ENCODE measurements at regions not wholly inside any gene's neighbourhood (a gene's known extent, or its start where the extent isn't known, plus 50 kb on each side); places are given as distances from the start of the nearest gene placed in this dataset.

DNA sequence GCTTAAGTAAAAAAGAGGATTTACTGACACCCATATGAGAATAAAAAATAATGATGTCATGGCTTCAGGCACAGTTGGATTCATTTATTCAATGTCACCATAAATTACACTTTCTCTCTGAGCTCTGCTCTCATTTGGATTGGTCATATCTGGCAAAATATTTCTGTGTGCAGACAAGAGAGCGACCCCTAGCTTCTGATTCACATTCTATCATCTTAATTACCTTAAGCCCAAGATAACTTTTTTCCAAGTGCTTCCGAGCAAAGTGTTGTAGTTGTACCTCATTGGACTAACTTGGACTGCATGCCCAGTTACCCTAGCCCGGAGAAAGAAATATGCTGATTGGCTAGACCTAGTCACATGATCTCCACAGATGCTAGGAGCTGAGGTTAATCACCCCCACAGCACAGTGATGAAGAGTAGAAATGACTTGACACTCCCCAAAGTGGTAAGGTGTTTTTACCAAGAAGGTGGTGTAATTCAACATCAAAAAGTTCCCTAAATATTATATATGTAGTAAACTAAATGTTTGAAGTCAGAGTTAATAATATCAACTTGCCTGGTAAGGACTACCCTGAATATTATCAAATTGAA lies 552.2 kb upstream of the SUCLG2 start:
- DNase-seq (ENCODE audit: low read depth): no peak
- H3K4me3 ChIP-seq (ENCODE audit: low read length): no peak overlapping the region
- TF ChIP-seq, protein P1, sequence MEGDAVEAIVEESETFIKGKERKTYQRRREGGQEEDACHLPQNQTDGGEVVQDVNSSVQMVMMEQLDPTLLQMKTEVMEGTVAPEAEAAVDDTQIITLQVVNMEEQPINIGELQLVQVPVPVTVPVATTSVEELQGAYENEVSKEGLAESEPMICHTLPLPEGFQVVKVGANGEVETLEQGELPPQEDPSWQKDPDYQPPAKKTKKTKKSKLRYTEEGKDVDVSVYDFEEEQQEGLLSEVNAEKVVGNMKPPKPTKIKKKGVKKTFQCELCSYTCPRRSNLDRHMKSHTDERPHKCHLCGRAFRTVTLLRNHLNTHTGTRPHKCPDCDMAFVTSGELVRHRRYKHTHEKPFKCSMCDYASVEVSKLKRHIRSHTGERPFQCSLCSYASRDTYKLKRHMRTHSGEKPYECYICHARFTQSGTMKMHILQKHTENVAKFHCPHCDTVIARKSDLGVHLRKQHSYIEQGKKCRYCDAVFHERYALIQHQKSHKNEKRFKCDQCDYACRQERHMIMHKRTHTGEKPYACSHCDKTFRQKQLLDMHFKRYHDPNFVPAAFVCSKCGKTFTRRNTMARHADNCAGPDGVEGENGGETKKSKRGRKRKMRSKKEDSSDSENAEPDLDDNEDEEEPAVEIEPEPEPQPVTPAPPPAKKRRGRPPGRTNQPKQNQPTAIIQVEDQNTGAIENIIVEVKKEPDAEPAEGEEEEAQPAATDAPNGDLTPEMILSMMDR (IDR thresholded peaks at IDR 0.05; ENCODE audit: insufficient read depth, low read depth, low read length, missing control alignments): no peak

DNA sequence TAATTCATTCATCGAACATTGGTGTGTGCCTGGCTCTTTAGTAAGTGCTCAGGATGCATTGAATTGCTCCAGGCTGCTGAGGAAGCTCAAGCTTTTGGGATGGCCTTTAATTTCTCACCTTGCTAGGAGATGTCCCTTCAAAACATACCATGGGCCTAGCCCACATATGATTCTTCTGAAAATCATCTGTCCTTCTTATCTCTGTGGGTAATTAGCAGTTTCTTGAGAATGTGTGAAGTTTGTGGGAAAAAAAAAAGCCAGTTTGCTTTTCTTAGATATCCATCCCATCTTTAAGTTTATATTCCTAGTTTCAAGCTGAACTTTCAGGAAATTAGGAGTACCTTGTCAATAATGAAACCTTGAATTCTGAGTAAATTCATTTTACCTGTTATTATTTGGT lies 532.3 kb upstream of the SUCLG2 start:
- DNase-seq (ENCODE audit: low read depth): no peak
- TF ChIP-seq, protein P1 (IDR thresholded peaks at IDR 0.05; ENCODE audit: insufficient read depth, low read depth, low read length, missing control alignments): no peak
- no peak overlapping the region for H3K4me3 ChIP-seq (ENCODE audit: low read length)

DNA sequence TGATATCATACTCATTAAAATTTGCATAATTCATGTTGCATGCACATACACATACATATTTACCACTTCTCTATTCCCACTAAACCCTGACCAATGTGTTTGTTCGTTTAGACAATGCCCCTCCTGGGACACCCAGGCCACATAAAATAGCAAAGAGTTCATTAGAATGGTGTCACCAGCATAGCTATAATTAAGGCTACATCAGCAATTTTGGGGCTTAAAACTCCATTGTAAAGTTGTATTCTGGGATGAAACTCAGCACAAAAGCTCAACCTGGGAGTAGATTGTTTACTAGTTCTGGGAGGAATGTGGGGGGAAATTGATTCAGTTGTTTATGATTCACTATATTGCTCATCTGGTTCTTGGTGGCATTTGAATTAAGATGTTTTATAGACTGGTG lies 522.2 kb upstream of the SUCLG2 start:
- TF ChIP-seq, protein P1 (IDR thresholded peaks at IDR 0.05; ENCODE audit: insufficient read depth, low read depth, low read length, missing control alignments): no peak
- DNase-seq (ENCODE audit: low read depth): no peak
- H3K4me3 ChIP-seq (ENCODE audit: low read length): no peak overlapping the region

DNA sequence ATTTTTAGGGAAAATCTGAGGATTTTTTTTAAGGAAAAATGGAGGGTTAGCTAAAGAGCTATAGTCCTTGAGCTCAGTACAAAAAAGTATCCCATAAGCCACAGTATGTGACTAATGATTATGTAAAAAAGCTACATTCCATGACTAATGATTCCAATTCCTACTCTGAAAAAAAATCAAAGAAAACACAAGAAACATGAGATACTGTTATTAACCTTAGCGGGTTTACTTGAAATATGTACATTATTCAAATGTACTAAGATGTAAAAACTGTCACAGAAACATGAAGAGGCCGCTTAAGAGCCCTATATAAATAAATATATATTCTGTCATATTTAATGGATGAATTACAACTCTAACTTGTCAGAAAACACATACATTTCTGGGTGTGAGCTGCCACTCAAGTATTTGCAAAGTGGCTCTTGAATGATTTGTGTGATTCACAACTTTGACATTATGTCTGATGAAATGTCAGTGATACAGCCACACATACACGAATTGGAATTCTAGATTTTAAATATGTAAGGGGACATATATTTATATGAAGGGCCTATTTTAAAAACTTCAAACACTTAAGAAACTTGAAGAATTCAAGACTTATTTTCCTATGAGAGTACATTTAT lies 518.7 kb upstream of the SUCLG2 start:
- H3K4me3 ChIP-seq (ENCODE audit: low read length): no peak overlapping the region
- TF ChIP-seq, protein P1 (IDR thresholded peaks at IDR 0.05; ENCODE audit: insufficient read depth, low read depth, low read length, missing control alignments): no peak
- peak; percentile 5 for DNase-seq (ENCODE audit: low read depth)

DNA sequence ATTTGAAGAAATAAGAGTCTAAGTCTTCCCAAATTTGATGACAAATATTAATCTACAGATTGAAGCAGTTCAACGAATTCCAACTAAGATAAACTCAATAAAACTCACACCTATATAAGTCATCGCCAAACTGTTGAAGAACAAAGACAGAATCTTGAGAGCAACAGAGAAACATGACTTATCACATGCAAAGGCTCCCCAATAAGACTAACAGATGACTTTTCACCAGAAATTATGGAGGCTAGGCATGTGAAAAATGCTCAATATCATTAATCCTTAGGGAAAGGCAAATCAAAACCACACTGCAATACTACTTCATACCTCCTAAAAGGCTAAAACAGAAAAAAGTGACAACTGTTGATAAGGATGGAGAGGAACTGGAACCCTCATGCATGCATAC lies 517.6 kb upstream of the SUCLG2 start:
- TF ChIP-seq, protein P1 (IDR thresholded peaks at IDR 0.05; ENCODE audit: insufficient read depth, low read depth, low read length, missing control alignments): no peak
- no peak overlapping the region for H3K4me3 ChIP-seq (ENCODE audit: low read length)
- no peak for DNase-seq (ENCODE audit: low read depth)

DNA sequence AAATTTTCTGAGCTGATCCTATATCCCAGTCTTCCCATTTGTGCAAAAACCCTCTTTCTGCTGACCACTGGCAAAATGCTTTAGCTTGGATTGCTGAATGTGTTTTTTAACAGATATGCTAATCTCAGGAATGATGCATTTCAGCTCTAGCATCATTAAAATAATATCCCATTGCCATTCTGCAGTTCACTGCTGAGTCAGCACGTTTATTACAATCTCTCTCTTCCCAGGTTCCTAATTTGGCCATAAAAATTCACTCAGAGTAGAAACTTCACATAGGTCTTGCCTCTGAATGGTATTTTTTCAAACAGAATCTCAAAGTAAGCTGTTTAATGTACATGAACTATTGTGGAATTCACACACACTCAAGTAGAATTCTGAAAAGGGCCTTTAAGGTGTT lies 509.6 kb upstream of the SUCLG2 start:
- TF ChIP-seq, protein P1 (IDR thresholded peaks at IDR 0.05; ENCODE audit: insufficient read depth, low read depth, low read length, missing control alignments): no peak
- no peak overlapping the region for H3K4me3 ChIP-seq (ENCODE audit: low read length)
- no peak for DNase-seq (ENCODE audit: low read depth)

DNA sequence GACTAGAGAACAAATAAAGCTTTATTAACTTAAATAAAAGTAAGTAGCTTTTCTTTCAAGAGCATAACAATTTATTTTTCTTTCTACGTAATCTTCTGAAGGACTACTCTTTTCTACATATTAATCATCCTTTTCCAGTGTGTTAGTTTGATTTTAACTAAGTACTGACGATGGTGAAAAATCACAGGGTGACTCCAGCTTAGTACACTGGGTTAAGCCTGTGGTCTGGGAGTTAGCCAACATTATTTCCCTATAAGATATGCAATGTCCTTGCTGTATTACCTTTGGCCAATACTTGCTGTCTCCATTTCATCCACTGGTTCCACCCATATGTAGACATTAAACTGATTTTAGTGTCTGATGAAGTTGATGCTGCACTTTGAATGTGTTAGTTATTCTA lies 508.6 kb upstream of the SUCLG2 start:
- DNase-seq (ENCODE audit: low read depth): no peak
- TF ChIP-seq, protein P1 (IDR thresholded peaks at IDR 0.05; ENCODE audit: insufficient read depth, low read depth, low read length, missing control alignments): no peak
- H3K4me3 ChIP-seq (ENCODE audit: low read length): no peak overlapping the region

All from epithelial cell of esophagus (primary cell).